ENCODE measurements at regions not wholly inside any gene's neighbourhood (a gene's known extent, or its start where the extent isn't known, plus 50 kb on each side); places are given as distances from the start of the nearest gene placed in this dataset.
"Not testable (repeated sequence)": the region's sequence is repeated elsewhere in the genome, so short reads cannot be mapped to it uniquely, and the experiment has no call there.

DNA sequence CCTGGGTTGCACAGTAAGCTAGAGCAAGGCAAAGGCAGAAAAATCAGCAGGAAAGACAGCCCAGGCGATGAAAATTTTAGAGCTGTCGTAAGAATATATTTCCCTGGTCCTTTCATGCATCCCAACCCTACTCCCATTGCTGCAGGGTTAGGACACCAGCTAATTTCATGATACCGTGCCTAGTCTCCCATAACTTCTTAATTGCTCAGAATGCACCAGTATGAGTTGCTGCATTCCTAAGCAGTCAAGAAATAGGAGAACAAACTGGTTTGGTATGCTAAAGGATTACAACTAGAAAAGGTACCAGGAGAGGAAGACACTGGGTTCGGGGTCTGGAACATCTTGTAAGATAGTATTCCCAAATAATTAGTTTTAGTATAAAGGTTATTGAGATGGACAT is 269.4 kb upstream of the NRXN1 start:
- in situ Hi-C loops (cut with HindIII; ENCODE audit: low sequenced_read_pairs): no loop called here
- no peak for DNase-seq (ENCODE audit: low spot score)

GRCh38 chr2:51299370-51299769 is 267.4 kb upstream of the NRXN1 start:
- DNase-seq (ENCODE audit: low spot score): no peak
- in situ Hi-C loops (cut with HindIII; ENCODE audit: low sequenced_read_pairs): no loop called here

- in situ Hi-C loops (cut with HindIII; ENCODE audit: low sequenced_read_pairs): no loop called here
Measured at GRCh38 chr2:51297488-51297887, 265.6 kb upstream of the NRXN1 start.

GRCh38 chr2:51293566-51294200 is 261.8 kb upstream of the NRXN1 start:
- in situ Hi-C loops (cut with HindIII; ENCODE audit: low sequenced_read_pairs): no loop called here

More at GRCh38 chr2:51297488-51297887, 265.6 kb upstream of the NRXN1 start:
- DNase-seq (ENCODE audit: low spot score): no peak

DNA sequence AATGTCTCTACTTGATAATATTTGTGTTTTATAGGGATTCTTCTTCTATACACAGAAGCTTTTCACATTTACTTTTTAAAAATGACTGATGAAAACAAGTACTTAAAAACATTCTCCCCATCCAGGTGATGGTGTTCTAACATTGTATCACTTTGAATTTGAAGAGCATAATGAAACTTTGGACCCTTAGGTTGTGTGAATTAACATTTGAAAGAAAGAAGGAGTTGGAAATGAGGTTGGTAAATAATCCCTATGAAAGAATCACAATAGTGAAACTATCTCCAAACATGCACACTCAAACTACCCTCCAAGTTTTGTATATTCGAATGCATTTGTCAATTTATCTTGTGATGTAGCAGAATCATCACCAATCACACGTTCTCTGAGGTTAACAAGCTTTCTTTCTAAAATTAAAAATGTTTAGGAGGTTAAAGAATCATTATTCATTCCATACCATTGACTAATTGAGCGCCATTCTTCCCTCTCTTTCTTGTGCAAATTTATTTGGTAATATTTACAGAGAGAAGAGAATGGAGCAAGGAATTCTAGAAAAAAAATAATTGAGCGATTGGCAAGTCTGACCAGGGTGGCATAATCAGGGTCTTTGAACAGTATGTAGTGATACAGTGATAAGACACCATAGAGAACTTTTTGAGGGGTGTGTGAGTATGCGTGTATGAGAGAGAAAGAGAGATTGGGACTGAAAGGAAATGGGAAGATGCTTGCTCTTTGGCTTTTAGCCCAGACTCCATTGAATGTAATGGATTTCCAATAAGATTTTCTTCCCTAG is 260.0 kb upstream of the NRXN1 start:
- no peak for DNase-seq (ENCODE audit: low spot score)

More at GRCh38 chr2:51293566-51294200, 261.8 kb upstream of the NRXN1 start:
- no peak for DNase-seq (ENCODE audit: low spot score)

GRCh38 chr2:51290725-51291124 is 258.8 kb upstream of the NRXN1 start:
- no peak for DNase-seq (ENCODE audit: low spot score)
- in situ Hi-C loops (cut with HindIII; ENCODE audit: low sequenced_read_pairs): no loop called here

More for the DNA sequence above, 260.0 kb upstream of the NRXN1 start:
- in situ Hi-C loops (cut with HindIII; ENCODE audit: low sequenced_read_pairs): no loop called here

GRCh38 chr2:51289045-51289444 is 257.1 kb upstream of the NRXN1 start:
- no peak for DNase-seq (ENCODE audit: low spot score)
- in situ Hi-C loops (cut with HindIII; ENCODE audit: low sequenced_read_pairs): no loop called here

DNA sequence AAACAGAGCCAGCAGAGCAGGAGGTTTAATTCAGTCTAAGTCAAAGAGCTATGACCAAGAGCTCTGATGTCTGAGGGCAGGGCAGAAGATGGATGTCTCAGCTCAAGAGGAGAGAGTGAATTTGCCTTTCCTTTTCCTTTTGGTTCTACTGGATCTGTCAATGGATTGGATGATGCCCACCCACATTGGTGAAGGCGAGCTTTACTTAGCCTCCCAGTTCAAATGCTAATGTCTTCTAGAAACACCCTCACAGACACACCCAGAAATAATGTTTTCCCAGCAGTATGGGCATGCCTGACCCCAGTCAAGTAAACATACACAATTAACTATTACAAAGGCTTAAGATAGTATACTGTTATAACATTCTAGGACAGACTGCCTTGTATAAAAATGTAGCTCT is 236.3 kb upstream of the NRXN1 start:
- in situ Hi-C loops (cut with HindIII; ENCODE audit: low sequenced_read_pairs): no loop called here
- no peak for DNase-seq (ENCODE audit: low spot score)

GRCh38 chr2:51265539-51265938 is 233.6 kb upstream of the NRXN1 start:
- no peak for DNase-seq (ENCODE audit: low spot score)
- in situ Hi-C loops (cut with HindIII; ENCODE audit: low sequenced_read_pairs): no loop called here

DNA sequence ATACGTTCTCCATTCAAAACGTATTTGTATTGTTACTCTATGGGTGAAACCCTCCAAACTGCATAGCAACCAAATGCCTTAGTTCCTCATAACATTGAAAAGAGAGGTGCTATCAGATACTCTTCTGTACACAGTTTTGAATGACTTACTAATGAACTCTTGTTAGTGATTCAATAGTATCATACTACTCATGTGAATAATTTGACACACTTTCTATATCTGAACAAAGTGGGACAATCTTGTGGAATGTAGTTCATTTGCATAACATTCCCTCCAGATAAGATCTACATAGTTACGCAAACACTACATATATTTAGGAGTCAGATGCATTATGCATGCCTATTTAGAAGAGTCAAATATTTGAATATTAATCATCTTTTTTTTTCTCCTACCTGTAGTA is 232.0 kb upstream of the NRXN1 start:
- in situ Hi-C loops (cut with HindIII; ENCODE audit: low sequenced_read_pairs): no loop called here
- no peak for DNase-seq (ENCODE audit: low spot score)

DNA sequence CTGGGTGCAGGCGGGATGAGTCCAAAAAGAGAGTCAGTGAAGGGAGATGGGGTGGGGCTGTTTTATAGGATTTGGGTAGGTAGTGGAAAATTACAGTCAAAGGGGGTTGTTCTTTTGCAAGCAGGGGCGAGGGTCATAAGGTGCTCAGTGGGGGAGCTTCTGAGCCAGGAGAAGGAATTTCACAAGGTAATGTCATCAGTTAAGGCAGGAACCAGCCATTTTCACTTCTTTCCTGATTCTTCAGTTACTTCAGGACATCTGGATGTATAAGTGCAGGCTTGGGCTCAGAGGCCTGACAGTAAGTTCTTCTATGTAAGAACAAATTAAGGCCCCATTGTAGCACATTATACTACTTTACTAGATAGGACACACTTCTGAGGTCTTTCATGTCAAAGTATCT is 231.2 kb upstream of the NRXN1 start:
- DNase-seq (ENCODE audit: low spot score); in situ Hi-C loops (cut with HindIII; ENCODE audit: low sequenced_read_pairs): not testable (repeated sequence)

- in situ Hi-C loops (cut with HindIII; ENCODE audit: low sequenced_read_pairs): no loop called here
- DNase-seq (ENCODE audit: low spot score): no peak
Measured at GRCh38 chr2:51258301-51258700, 226.4 kb upstream of the NRXN1 start.

GRCh38 chr2:51256736-51257135 is 224.8 kb upstream of the NRXN1 start:
- in situ Hi-C loops (cut with HindIII; ENCODE audit: low sequenced_read_pairs): no loop called here
- no peak for DNase-seq (ENCODE audit: low spot score)

DNA sequence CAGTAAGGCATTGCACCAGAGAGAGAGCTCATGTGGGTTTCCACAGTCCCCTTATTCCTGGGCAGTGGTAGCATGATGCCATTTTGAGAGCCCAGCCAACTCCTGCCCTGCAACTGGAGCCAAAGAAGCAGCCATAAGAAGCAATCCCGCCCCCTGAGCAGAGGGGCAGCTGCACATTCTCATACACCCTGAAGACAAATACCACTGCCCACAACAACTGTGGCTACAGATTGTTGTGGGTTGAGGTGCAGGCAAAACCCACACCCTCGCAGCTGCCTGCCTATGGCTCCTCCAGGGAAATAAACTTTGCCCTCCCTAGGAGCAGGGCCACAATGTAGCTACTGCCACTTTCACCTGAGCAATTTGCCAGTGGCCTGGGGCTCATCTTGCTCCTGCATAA is 219.4 kb upstream of the NRXN1 start:
- in situ Hi-C loops (cut with HindIII; ENCODE audit: low sequenced_read_pairs): no loop called here
- no peak for DNase-seq (ENCODE audit: low spot score)

GRCh38 chr2:51247252-51247805 is 215.4 kb upstream of the NRXN1 start:
- in situ Hi-C loops (cut with HindIII; ENCODE audit: low sequenced_read_pairs): no loop called here
- no peak for DNase-seq (ENCODE audit: low spot score)

DNA sequence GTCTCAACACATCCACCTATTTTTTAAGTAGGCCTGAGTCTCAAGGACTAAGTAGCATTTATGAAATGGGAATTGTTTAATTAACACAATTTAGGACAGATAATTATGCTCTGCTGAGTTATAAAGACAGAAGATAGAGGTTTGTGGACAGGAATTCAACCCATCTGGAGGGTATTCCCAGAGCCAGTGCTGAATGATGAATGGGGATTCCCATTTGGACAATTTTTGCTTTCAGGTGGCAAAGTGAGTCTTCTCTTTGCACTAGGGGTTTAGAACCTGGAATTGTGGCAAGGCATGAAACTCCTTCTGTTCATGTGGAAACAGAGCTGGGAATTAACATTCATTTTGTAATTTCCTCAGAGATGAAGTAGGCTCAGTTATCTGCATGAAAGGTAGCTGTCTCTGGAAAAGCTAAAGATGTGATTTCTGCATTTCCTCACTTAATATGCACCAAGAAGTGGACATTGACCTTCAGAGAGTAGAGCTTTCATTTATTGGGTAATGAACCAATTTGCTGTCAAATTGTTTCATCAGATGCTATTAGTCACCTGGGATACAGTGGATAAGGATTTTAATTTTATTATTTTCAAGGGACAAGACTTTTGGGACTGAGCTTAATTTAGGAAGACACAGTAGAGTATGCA is 212.1 kb upstream of the NRXN1 start:
- DNase-seq (ENCODE audit: low spot score): no peak
- in situ Hi-C loops (cut with HindIII; ENCODE audit: low sequenced_read_pairs): no loop called here

DNA sequence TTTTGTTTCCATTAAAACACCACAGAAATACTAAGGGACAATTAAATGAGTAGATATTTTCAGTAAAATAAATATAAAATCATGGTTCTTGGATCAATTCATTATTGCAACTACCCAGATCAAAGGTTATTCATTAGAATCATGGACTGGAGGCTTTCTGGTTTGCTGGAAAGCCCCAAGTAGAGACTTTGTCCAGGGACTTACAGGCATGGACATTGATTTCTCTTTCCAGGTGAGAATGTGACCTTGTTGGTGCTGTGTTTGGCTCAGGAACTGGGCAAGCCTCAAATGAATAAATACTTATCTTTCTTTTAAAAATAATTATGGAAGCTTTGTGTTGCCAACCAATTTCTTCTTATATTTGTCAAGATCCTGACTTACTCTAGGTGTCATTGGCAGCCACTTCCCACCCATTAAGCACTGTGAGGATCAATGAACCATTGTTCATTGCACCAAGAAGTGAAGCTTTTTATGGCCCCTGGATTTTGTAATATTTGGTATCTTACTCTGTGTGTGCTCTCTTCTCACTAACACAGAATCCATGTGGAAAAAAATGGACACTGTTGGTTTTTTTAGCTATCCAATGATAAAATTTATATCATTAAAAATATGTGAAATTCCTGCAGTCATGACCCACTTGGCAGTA is 205.8 kb upstream of the NRXN1 start:
- in situ Hi-C loops (cut with HindIII; ENCODE audit: low sequenced_read_pairs): no loop called here
- DNase-seq (ENCODE audit: low spot score): no peak

GRCh38 chr2:51232027-51232426 is 200.1 kb upstream of the NRXN1 start:
- DNase-seq (ENCODE audit: low spot score): no peak
- in situ Hi-C loops (cut with HindIII; ENCODE audit: low sequenced_read_pairs): no loop called here

DNA sequence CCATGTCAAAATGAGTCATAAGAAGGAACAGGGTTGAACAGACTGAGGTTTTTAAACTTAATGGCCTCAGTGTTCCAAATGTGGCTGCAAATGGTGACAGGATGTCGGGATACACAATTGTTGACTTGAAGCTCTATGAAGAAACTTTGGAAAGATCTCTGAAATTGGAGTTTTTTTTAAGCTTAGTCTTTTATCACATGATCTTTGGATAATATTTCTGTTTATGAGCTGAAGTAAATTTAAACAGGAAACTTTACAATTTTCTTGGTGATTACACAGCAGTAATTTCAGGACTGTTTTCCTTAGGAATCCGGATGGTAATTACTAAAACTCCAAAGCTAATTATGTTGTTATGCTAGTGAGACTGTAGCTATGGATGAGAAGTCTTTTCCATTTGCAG is 199.1 kb upstream of the NRXN1 start:
- no peak for DNase-seq (ENCODE audit: low spot score)
- in situ Hi-C loops (cut with HindIII; ENCODE audit: low sequenced_read_pairs): no loop called here

DNA sequence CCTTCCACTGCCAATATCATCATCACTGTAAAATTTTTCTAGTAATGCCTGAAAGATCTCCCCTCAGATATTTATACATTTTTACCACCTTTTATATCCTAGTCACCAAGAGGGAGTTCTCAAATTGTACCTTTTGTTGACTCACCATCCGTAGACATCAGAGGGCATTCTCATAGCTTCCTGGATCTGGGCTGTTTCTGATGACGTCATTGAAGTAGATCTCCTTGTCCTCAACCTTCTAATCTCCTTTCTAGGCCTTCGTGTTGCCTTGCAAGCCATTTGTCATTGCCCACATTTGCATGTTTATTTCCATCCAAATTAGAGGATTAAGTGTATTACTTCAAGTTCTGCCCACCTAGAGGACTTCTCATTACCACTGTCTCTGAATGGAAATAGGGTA is 193.4 kb upstream of the NRXN1 start:
- no peak for DNase-seq (ENCODE audit: low spot score)
- in situ Hi-C loops (cut with HindIII; ENCODE audit: low sequenced_read_pairs): no loop called here

Measured in G401 (cell line).